C1 segment of cervical spinal cord (tissue), 14 donors: ENCODE measurements at regions not wholly inside any gene's neighbourhood (a gene's known extent, or its start where the extent isn't known, plus 50 kb on each side); places are given as distances from the start of the nearest gene placed in this dataset.

Source experiments
- DNase-seq, 14 donors: peaks; one replicate each; lab custom pipeline; 2025; lab: John Stamatoyannopoulos, UW

DNA sequence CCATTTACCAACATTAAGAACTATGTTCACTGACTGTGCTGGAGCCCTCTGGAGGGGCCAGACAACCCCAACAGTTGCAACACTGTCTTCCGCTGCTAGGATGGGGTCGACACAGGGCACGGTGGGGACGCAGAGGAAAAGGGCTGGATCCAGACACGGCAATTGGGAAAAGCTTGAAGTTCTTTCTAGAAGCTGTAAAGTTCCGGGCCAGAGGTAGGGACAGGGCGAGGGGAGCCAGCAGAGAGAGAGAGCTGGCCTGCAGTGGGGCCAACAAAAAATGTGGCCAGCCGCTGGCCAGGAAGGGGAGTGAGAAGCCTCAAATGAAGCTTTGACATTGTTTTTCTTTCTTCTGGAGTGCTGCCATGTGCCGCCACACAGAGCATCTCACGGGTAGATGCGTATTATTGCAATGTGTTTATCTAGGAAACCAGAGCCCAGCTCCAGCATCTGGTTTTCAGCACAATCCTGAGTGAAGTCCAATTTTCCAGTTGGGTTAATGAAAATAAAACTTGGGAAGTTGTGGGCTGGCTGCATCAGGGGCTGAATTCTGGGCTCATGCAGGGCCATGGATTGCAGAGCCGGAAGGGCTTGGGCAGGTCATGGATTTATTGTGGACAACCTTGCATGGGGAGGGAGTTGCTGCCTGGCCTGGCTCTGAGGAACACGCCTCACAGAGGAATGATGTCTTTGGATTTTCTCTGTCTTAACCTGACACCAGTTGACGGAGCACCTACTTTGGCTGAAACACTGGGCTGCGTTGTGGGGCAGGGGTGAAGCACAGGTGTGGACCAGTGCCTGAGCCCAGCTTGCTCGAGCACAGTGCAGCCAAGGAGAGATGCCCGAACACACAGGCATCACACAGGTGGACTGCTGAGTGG lies 67.6 kb upstream of the AMPD3 start:
- peak in 1 of 14 donors; percentile 45 for DNase-seq

DNA sequence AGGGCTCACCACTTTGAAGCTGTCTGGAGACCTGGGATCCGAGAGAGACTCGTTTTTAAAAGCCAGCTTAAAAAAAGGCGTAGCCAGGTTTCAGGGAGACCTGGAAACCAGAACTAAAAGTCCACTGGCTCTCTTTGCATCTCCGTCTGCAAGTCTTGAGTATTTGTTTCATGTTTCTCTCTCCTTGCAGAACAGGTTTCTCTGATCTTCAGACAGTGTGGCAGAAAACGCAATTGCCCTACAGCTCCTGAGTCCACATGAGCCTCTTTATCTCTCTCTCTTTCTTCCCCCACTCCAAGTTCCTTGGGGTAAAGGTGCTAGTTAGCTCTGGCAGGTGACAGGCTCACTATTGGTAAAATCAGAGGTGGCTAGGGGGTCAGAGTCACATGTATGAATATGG lies 67.0 kb upstream of the AMPD3 start:
- no peak for DNase-seq

DNA sequence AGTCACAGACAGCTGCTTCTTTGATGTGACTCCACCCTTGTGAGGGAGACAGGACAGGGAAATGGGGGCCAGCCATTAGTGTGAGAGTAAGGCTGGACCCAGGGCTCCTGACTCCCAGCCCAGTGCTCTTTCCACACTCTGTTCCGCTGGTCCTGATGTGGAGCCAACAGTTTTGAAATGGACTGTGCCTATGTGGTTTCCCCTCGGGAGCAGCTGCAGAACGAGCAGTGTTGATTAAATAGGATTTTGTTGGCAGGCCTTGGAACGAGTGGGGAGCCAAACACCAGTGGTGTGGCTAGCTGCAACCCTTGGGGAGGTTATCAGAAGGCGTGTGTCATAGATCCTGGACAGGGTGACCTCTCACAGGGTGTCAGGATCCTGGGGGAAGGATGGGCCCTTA lies 66.5 kb upstream of the AMPD3 start:
- DNase-seq = no peak

DNA sequence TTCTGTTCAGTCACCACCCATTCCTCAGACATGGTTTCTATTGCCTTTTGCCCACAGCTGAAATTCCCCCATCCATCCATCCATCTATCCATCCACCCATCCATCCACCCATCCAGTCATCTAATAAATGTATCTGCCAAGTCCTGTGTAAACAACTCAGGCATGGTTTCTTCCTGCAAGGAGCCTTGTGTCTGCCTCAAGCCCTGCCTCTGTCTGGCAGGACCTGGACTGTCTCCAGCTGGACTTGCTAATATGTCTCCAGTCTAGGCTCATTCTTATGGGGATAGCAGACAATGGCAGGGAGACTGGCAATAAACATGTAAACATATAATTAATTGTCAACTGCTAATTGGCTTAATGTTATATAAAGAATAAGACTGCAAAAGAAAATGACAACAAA lies 64.7 kb upstream of the AMPD3 start:
- peak in 1 of 14 donors; percentile 24 for DNase-seq

DNA sequence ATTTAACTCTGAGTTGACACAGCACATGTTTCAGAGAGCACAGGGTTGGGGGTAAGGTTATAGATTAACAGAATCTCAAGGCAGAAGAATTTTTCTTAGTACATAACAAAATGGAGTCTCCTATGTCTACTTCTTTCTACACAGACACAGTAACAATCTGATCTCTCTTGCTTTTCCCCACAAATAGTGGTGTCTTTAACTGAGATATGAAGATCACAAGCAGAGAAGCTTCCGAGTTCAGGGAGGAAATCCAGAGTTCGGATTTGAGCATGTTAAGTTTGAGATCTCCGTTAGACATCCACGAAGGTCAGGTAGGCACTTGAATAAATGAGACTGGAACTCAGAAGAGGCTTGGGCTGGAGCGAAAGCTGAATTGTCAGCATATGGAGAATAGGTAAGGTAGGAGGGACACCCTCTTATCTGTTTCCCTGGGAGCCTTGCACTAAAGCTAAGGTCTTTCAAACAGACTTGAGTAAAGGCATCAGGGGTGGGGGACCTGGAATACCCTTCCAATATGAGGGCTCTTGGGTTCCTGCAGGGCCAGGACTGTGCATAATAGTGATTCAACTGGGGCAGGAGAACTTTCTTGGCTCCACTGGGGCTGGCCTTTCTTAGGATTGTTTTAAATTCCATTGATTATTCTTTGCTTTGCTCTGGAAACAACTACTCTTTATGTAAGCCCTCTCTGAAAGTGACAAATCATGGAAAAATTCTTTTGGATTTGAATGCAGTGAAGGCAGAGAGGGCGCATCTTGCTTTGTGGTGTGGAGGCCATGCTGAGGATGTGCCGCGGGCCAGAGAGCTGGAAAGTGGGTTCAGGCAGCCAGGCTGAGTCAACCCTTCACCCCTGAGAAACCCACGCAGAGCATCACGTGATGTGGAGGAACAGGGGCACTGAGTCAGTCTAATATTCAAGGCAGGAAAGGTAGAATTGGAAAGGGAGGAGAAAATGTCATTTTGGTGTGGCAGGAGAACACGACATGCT lies 62.7 kb upstream of the AMPD3 start:
- DNase-seq = peak in 1 of 14 donors; percentile 62

DNA sequence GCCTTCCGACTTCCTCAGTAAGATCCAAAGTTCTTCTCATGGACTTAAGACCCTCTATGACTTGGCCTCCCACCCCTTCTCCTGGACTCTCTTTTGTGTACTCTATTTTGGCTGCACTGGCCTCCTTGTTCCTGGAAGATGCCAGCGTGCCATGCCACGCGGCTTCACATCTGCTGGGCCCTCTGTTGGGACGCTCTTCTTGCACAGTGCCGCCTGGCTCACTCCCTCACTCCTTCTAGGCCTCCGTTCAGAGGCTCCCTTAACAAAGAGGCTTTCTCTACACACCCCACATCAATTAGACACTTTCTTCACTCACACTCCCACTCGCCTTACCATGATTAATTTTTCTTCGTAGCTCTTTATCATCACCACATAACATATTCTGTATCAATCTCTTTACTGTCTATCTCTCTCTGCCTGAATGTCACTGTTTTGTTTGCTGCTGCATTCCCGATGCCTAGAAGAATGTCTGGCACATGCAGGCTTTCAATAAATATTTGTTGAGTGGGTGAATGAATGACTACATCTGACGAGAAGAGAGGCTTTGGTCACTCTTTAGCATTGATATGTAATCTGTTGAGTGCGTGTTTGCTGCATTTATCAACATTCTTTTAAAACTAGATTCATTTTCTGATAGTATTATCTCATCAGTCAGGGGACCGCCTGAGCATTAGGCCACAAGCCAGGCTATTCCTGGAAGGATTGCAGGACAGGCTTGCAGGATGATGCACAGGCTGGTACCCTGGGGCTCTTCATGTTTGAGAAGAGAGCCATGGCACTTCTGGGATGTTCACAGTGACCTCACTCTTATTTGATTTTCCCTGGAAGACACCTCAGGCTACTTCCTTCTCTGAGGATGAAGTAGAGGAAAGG lies 60.6 kb upstream of the AMPD3 start:
- no peak for DNase-seq

DNA sequence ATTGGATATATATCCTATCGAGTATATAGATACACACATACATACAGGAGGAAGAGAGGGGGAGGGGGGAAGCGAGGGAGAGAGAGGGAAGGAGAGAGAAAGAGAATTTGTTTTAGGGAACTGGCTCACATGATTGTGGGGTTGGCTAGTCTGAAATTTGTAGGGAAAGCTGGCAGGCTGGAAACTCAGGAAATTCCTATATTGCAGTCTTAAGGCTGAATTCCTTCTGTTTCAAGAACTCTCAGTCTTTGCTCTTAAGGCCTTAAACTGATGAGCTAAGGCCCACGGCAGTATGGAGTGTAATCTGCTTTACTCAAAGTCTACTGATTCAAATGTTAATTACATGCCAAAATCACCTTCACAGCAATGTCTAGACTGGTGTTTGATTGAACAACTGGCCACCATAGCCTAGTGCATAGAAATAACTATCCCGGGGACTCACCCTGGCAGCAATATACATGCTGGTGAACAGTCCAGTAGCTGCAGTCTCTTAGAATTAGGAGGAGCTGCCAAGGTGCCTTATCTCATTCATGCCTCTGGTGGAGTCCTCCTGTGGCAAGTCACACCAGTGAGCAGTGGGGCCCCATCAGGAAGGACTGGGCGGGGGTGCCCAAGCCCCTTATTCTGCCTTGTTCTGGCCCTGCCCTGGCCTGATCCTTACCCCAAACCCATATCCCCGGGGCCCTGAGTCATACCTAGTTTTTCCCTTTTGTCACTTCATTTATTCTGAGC lies 59.7 kb upstream of the AMPD3 start:
- no peak for DNase-seq

DNA sequence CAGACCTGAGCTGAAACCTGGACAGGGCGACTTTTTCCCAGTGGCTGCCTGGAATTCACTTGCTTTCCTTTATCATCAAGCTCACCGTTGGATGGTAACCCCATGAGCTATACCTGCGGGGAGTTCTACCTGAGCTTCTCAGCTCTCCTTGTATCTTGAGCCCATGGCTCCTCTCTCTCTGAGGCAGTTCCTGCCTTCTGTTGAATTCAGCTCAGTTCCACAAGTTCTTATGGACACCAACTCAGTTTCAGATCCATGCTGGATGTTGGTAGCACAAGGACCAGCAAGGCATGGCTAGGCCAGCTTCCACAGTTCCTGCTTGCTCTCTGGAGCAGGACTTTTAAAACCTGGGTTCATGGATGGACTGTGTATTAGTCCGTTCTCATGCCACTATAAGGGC lies 58.3 kb upstream of the AMPD3 start:
- no peak for DNase-seq

DNA sequence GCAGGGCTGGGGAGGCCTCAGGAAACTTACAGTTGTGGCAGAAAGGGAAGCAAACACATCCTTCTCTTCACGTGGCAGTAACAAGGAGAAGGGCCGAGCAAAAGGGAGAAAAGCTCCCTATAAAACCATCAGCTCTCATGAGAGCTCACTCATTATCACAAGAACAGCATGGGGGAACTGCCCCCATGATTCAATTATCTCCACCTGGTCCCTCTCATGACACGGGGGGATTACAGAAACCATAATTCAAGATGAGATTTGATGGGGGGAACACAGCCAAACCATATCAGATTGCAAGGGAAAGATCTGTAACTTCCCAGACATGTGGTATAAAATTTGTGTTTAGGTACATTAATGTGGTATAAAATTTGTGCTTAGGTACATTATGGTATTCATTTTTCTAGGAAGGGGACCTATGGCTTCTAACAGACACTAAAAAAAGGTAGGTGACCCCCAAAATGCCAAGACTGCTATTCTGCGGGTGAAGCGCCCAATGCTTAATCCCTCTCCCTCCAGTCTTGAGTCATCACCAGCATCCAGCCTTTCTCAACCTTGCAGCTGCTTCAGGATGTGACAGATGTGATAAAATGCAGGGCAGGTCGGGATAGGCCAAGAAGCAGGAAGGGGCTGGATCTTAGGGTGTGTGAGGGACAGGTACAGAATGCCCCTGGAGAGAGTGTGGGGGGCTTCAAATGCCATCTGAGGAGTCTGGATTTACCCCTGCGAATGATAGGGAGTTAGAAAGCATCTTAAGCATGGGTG lies 57.7 kb upstream of the AMPD3 start:
- DNase-seq = no peak

DNA sequence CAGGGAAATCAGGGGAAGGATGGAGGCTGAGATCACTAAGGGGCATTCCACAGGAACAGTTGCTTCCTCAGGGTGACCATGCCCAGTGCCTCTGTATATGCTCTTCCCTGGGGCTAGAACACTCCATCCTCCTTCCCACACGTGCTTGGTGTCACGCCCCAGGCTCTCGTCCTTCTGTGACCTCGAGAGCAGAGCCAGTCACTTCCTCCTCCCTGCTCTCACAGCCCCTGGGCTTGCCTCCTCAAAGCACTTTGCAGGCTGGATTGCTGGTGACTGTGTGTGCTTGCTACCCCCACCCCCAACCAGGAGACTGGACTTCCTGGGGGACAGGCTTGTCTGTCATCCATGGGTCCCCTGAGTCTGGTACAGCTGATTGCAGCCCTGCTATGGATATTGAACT lies 56.5 kb upstream of the AMPD3 start:
- no peak for DNase-seq

DNA sequence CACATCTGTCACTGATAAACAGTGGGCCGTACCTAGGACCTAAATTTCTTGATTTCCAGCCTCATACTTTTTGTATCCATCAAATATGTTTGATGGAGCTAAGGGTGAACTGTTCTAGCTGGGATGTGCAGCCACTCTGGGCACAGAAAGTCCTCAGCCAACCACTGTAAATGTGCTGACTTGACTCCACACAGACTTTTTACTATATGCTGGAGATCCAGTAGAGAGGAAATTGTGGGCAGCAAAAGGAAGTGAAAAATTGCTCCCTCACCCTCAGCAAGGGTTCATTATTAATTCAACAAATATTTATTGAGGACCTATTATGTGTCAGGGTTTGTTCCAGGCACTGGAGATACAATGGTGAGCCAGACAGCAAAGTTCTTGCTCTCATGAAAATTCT lies 54.2 kb upstream of the AMPD3 start:
- DNase-seq = no peak

DNA sequence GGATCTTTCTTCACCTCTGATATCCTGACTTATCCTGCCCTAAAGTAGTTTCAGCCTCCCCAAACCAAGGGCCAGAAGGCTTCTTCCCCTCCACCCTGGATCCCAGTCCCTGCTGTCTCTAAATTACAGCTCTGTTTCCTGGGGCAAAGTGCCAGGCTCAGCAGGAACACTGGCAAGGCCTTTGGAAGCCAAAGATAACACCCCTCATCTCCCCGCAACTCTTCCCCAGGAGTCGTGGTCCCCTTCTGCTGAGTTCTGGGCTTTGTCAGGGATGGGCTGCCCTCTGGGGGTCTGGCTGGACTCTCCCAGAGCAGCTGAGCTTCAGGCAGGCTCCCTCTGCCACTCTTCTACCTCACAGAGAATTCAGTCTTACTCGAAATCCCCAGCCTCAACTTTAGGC lies 53.8 kb upstream of the AMPD3 start:
- DNase-seq = no peak

DNA sequence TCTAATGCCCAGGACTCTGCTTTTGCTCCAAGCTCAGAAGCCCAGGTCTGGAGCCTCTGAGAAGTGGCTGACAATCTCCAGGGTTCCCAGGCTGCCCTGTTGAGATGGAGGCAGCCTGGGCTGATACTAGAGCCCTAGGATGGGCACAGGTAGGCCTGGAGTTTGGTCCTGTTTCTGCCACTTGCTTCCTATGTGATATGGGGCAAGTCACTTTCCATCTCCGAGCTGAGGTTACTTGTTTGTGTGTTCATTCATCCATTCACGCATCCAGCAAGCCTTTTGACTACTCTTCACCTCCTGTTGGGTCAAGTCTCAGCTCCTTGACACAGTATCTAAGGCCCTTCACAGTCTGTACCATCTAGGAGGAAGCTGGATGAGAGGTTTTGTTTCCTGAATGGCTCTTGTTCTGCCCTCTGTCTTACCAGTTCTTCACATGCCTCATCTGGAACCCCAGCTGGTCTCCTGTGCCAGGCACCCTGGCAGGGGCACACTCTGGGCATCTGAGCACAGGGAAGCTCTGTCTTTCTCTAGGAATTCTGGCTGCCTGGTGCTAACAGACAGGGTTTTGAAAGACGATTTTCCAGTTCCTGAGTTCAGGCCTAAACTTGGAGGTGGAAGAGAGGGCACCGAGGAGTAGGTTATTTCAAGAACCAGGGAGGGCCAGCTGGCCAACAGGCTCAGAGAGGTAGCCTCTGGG lies 53.2 kb upstream of the AMPD3 start:
- peak in 4 of 14 donors; percentile 20 to 60 (median 34) for DNase-seq
